Prostate gland (tissue), 2 donors: ENCODE measurements at regions not wholly inside any gene's neighbourhood (a gene's known extent, or its start where the extent isn't known, plus 50 kb on each side); places are given as distances from the start of the nearest gene placed in this dataset.

Source experiments
- CTCF ChIP-seq, 4 experiments: fragments of 200-600 bp in 2 of 4; fragments of 450-650 bp in 2 of 4; sonication (generic) in 2 of 4; IDR thresholded peaks; 1 replicate in 3 of 4; 2 replicates in 1 of 4; pipeline ENCODE4 v1.5.1; 2016 to 2019; ENCODE audit warnings: antibody characterized with exemption in 4 of 4, mild to moderate bottlenecking in 2 of 4, moderate library complexity in 2 of 4
- POLR2A ChIP-seq: fragments of 450-650 bp; IDR thresholded peaks from one replicate; pipeline ENCODE4 v1.6.1; 2016; ENCODE audit warnings: antibody characterized with exemption, mild to moderate bottlenecking

- TF ChIP-seq CTCF (IDR thresholded peaks at IDR 0.05) (no peak), POLR2A (no peak)
Measured at GRCh38 chr3:164341086-164341485, 737.2 kb downstream of the SI start.
